ENCODE measurements at regions not wholly inside any gene's neighbourhood (a gene's known extent, or its start where the extent isn't known, plus 50 kb on each side); places are given as distances from the start of the nearest gene placed in this dataset.
A peak's percentile ranks its signal among the peaks of the same experiment; 100 is the strongest.

GRCh38 chr2:41847744-41848441 lies 199.9 kb upstream of the PKDCC start:
- H3K4me3 ChIP-seq (ENCODE audit: low read length), result no peak overlapping the region
- no peak for DNase-seq (ENCODE audit: low read depth)
- no peak for TF ChIP-seq CTCF (conservative IDR thresholded peaks at IDR 0.05; ENCODE audit: low read depth, low read length)

GRCh38 chr2:41851554-41851953 lies 196.3 kb upstream of the PKDCC start:
- TF ChIP-seq CTCF (conservative IDR thresholded peaks at IDR 0.05; ENCODE audit: low read depth, low read length), result no peak
- no peak for DNase-seq (ENCODE audit: low read depth)
- H3K4me3 ChIP-seq (ENCODE audit: low read length), result no peak overlapping the region

- TF ChIP-seq CTCF (conservative IDR thresholded peaks at IDR 0.05; ENCODE audit: low read depth, low read length), result peak; percentile 79
- DNase-seq (ENCODE audit: low read depth), result no peak
- no peak overlapping the region for H3K4me3 ChIP-seq (ENCODE audit: low read length)
These were observed 194.2 kb upstream of the PKDCC start for GRCh38 chr2:41853427-41854191.

- no peak overlapping the region for H3K4me3 ChIP-seq (ENCODE audit: low read length)
- TF ChIP-seq CTCF (conservative IDR thresholded peaks at IDR 0.05; ENCODE audit: low read depth, low read length), result no peak
- DNase-seq (ENCODE audit: low read depth), result no peak
These were observed 193.6 kb upstream of the PKDCC start for GRCh38 chr2:41854227-41854626.

GRCh38 chr2:41856946-41857345 lies 190.9 kb upstream of the PKDCC start:
- H3K4me3 ChIP-seq (ENCODE audit: low read length), result no peak overlapping the region
- no peak for TF ChIP-seq CTCF (conservative IDR thresholded peaks at IDR 0.05; ENCODE audit: low read depth, low read length)
- no peak for DNase-seq (ENCODE audit: low read depth)

GRCh38 chr2:41859615-41860514 lies 188.0 kb upstream of the PKDCC start:
- no peak for DNase-seq (ENCODE audit: low read depth)
- no peak overlapping the region for H3K4me3 ChIP-seq (ENCODE audit: low read length)
- no peak for TF ChIP-seq CTCF (conservative IDR thresholded peaks at IDR 0.05; ENCODE audit: low read depth, low read length)

Data from retinal pigment epithelial cell (primary cell).